HTR-8/SVneo (cell line): ENCODE measurements at regions not wholly inside any gene's neighbourhood (a gene's known extent, or its start where the extent isn't known, plus 50 kb on each side); places are given as distances from the start of the nearest gene placed in this dataset.

Source experiments
- DNase-seq: peaks from one replicate; pipeline ENCODE4 v3.0.0; 2011; ENCODE audit warnings: low spot score, mixed read lengths; ENCODE audit not compliant: insufficient read length
- FAIRE-seq: peaks from 2 replicates; lab custom pipeline; 2011; peaks lifted over from hg19 to GRCh38; lab: Jason Lieb, UNC

- FAIRE-seq, result no peak
- no peak for DNase-seq
These were observed 62.8 kb upstream of the C1orf87 start for GRCh38 chr1:60136395-60136794.

GRCh38 chr1:60134716-60135115 lies 61.1 kb upstream of the C1orf87 start:
- DNase-seq, result no peak
- no peak for FAIRE-seq

DNA sequence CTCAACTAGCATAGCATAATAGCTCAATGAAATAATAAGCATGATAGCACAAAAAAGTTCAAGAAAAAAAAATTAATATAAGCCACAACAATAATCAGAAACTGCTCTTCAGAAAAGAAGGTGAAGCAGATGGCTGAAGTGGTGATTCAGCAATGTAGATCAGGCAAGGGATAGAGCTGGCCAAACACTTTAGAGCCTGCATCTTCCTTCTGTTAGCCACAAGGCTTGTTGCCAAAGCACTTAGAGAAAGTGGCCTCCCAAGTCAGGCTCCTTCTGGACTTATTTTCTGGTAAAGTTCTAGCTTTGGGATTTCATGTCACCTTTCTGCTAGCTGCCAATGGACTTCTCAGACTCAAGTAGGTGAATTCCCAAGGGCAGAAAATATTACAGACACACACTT lies 60.3 kb upstream of the C1orf87 start:
- FAIRE-seq (no peak), DNase-seq (no peak)

DNA sequence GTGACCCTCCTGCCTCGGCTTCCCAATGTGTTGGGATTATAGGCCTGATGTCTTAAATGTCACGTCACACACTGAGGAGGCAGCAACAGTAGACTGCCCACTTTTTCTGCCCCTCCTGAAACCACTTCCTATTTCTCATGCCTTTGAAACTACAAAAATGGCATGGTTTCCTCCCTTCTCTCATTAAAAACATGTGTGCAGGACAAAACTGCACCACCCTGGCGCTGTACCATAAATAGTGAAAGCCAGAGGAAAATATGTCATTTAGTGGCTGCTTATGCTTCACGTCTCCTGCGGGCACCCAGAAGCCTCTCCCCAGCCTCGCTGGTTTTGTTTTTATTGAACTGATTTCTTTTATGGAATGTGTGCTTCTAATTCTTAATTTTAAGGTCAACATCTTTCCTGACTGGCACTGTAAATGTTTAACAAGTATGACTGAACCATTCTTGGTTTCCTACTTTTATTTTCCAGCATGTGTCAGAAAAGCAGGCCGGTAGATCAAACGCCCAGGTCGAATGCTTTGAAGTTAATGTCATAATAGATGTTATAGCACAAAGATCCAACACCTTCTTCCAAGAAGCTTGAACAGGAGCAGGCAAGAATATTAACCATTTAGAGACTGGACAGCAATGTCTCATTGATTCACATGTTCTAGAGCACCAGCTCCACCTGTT lies 59.6 kb upstream of the C1orf87 start:
- FAIRE-seq, result no peak
- no peak for DNase-seq

GRCh38 chr1:60132108-60132507 lies 58.5 kb upstream of the C1orf87 start:
- FAIRE-seq, result no peak

GRCh38 chr1:60130703-60131102 lies 57.1 kb upstream of the C1orf87 start:
- DNase-seq (no peak), FAIRE-seq (no peak)

More at GRCh38 chr1:60132108-60132507, 58.5 kb upstream of the C1orf87 start:
- DNase-seq, result no peak

- FAIRE-seq (no peak), DNase-seq (no peak)
These were observed 56.3 kb upstream of the C1orf87 start for GRCh38 chr1:60129911-60130310.

- FAIRE-seq (no peak), DNase-seq (no peak)
These were observed 53.2 kb upstream of the C1orf87 start for GRCh38 chr1:60126723-60127122.
